ENCODE measurements at regions not wholly inside any gene's neighbourhood (a gene's known extent, or its start where the extent isn't known, plus 50 kb on each side); places are given as distances from the start of the nearest gene placed in this dataset.

DNA sequence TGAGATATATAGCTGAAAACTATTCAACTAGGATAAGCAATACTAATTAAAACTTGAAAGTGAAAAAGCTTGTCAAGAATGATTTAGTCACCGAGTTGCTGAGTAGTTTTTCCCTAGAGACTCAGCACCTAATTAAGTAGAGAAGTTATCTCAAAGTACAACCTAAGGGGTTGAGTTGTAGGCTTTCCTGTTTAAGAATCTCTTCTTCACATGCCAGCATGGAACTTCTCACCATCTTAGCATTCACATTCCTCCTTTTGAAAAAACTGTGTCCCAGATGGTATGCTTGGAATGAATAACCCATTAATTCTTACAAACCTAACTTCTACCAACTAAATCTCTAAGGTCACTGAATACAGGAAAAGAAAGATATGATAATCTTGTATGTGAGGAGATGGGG lies 303.3 kb upstream of the ZC3H12C start:
- no peaks in the 10 kb centered on the region for H4K20me1 ChIP-seq
- H3K27me3 ChIP-seq, result no peaks in the 10 kb centered on the region
- no peak overlapping the region for H3K4me2 ChIP-seq
- no peak overlapping the region for H3K9ac ChIP-seq
- H3K27ac ChIP-seq, result no peak overlapping the region
- peaks cover 0 to 9% (median 0%) of the 10 kb centered on the region in 11 experiments; a peak in 1 of 22 replicates for H3K9me3 ChIP-seq (replicated peaks in 1 of 11)
- TF ChIP-seq Cebpa-rat (IDR thresholded peaks at IDR 0.05), result no peak
- H3K4me1 ChIP-seq, result peaks cover 0 to 18% (median 0%) of the 10 kb centered on the region in 10 experiments; a peak in 3 of 20 replicates
- H3K36me3 ChIP-seq, result no peaks in the 10 kb centered on the region
- no peak overlapping the region for H3K4me3 ChIP-seq

GRCh38 chr11:109791337-109791736 lies 301.9 kb upstream of the ZC3H12C start:
- Histone ChIP-seq H3K4me2 (no peak overlapping the region), H3K4me3 (no peak overlapping the region), H3K36me3 (no peaks in the 10 kb centered on the region), H3K9me3 (replicated peaks in 1 of 11) (peaks cover 0 to 9% (median 0%) of the 10 kb centered on the region in 11 experiments; a peak in 1 of 22 replicates), H3K27ac (no peak overlapping the region), H3K4me1 (peaks cover 0 to 5% (median 0%) of the 10 kb centered on the region in 10 experiments; a peak in 2 of 20 replicates), H4K20me1 (no peaks in the 10 kb centered on the region), H3K9ac (no peak overlapping the region), H3K27me3 (no peaks in the 10 kb centered on the region)
- no peak for TF ChIP-seq Cebpa-rat (IDR thresholded peaks at IDR 0.05)

DNA sequence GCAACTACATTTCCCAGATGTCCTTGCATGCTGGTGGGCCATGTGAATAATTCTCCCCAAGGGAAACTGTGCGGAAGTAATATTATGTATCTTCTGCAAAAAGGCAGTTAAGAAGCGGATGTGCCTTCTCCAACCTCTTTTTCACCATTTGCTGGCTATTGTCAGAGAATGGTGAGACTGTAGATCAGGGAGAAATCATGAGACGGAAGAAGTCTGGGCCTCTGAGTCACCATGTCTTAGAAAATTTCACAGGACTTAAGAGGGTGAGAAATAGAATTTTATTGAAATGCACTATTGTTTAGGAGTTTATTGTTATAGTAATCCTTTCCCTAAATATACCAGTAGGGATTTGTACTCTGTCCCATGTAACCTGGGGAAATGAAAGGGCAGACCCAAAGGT lies 298.7 kb upstream of the ZC3H12C start:
- Histone ChIP-seq H3K4me2 (no peak overlapping the region), H3K9me3 (replicated peaks in 1 of 11) (peaks cover 0 to 9% (median 0%) of the 10 kb centered on the region in 11 experiments; a peak in 1 of 22 replicates), H3K36me3 (no peaks in the 10 kb centered on the region), H3K27me3 (no peaks in the 10 kb centered on the region), H4K20me1 (no peaks in the 10 kb centered on the region), H3K4me1 (peaks cover 0 to 5% (median 0%) of the 10 kb centered on the region in 10 experiments; a peak in 2 of 20 replicates), H3K4me3 (no peak overlapping the region), H3K9ac (no peak overlapping the region), H3K27ac (no peak overlapping the region)
- no peak for TF ChIP-seq Cebpa-rat (IDR thresholded peaks at IDR 0.05)

GRCh38 chr11:109795234-109795633 lies 298.0 kb upstream of the ZC3H12C start:
- Histone ChIP-seq H3K4me1 (peaks cover 0 to 5% (median 0%) of the 10 kb centered on the region in 10 experiments; a peak in 2 of 20 replicates), H3K9ac (no peak overlapping the region), H4K20me1 (no peaks in the 10 kb centered on the region), H3K27me3 (no peaks in the 10 kb centered on the region), H3K36me3 (no peaks in the 10 kb centered on the region), H3K4me3 (no peak overlapping the region), H3K27ac (no peak overlapping the region), H3K9me3 (replicated peaks in 1 of 11) (peaks cover 0 to 2% (median 0%) of the 10 kb centered on the region in 11 experiments; a peak in 1 of 22 replicates), H3K4me2 (no peak overlapping the region)
- no peak for TF ChIP-seq Cebpa-rat (IDR thresholded peaks at IDR 0.05)

DNA sequence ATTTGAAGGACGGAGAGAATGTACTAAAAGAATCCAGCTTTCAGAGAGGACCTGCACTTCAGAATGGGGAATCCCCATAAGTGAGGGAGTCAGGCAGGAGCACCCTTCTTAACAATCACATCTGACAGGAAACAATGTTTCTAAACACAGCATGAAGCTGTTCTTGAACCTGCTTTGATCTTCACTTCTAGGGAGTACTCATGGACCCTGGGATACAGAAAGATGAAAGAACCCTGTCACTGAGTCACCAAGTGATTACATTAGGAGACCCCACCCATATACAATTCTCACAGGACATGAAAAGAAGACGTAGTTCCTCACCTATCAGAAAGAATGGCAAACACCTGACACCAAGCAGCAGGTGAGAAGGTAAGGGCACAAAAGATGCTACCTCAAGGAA lies 296.9 kb upstream of the ZC3H12C start:
- no peaks in the 10 kb centered on the region for H4K20me1 ChIP-seq
- TF ChIP-seq Cebpa-rat (IDR thresholded peaks at IDR 0.05), result no peak
- H3K4me3 ChIP-seq, result no peak overlapping the region
- H3K27me3 ChIP-seq, result no peaks in the 10 kb centered on the region
- no peak overlapping the region for H3K27ac ChIP-seq
- H3K9me3 ChIP-seq (replicated peaks in 1 of 11), result no peaks in the 10 kb centered on the region
- H3K9ac ChIP-seq, result no peak overlapping the region
- no peaks in the 10 kb centered on the region for H3K36me3 ChIP-seq
- H3K4me1 ChIP-seq, result peaks cover 0 to under 1% (median 0%) of the 10 kb centered on the region in 10 experiments; a peak in 2 of 20 replicates
- no peak overlapping the region for H3K4me2 ChIP-seq

GRCh38 chr11:109798521-109798920 lies 294.7 kb upstream of the ZC3H12C start:
- no peak overlapping the region for H3K9ac ChIP-seq
- H3K36me3 ChIP-seq, result no peaks in the 10 kb centered on the region
- no peaks in the 10 kb centered on the region for H4K20me1 ChIP-seq
- TF ChIP-seq Cebpa-rat (IDR thresholded peaks at IDR 0.05), result no peak
- no peak overlapping the region for H3K4me2 ChIP-seq
- no peaks in the 10 kb centered on the region for H3K9me3 ChIP-seq (replicated peaks in 1 of 11)
- H3K4me3 ChIP-seq, result no peak overlapping the region
- no peaks in the 10 kb centered on the region for H3K4me1 ChIP-seq
- H3K27ac ChIP-seq, result no peak overlapping the region
- H3K27me3 ChIP-seq, result no peaks in the 10 kb centered on the region

DNA sequence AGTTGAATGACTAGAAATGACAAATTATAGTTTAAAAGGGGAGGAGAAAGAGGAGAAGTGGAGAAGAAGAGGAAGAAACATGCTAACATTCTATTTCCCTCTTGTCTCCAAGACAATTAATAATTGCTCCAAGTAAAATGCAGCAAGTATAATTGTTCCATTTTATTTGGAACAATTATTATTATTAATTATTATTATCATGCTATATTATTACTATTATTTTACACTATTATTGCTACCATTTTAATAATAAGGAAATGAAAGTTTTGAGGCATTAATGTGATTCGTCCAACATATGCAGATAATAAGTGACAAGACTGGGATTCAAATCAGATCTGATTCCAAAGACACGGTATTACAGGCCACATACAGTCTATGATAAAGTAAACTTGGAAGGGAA lies 293.6 kb upstream of the ZC3H12C start:
- TF ChIP-seq Cebpa-rat (IDR thresholded peaks at IDR 0.05), result no peak
- Histone ChIP-seq H4K20me1 (no peaks in the 10 kb centered on the region), H3K4me3 (no peak overlapping the region), H3K27me3 (no peaks in the 10 kb centered on the region), H3K4me1 (no peaks in the 10 kb centered on the region), H3K9ac (no peak overlapping the region), H3K9me3 (replicated peaks in 1 of 11) (peaks cover 0 to 10% (median 5%) of the 10 kb centered on the region in 11 experiments; a peak in 11 of 22 replicates), H3K27ac (no peak overlapping the region), H3K4me2 (no peak overlapping the region), H3K36me3 (no peaks in the 10 kb centered on the region)

DNA sequence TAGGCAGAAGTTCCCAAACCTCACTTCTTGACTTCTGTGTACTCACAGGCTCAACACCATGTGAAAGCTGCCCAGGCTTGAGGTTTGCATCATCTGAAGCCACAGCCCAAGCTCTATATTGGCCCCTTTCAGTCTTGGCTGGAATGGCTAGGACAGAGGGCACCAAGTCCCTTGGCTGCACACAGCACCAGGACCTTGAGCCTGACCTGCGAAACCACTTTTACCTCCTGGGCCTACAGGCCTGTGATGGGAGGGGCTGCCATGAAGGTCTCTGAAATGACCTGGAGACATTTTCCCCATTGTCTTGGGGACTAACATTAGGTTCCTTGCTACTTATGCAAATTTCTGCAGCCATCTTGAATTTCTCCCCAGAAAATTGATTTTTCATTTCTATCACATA lies 288.3 kb upstream of the ZC3H12C start:
- no peak overlapping the region for H3K4me3 ChIP-seq
- H3K9me3 ChIP-seq (replicated peaks in 1 of 11), result peaks cover 0 to 25% (median 16%) of the 10 kb centered on the region in 11 experiments; a peak in 18 of 22 replicates
- no peaks in the 10 kb centered on the region for H3K27me3 ChIP-seq
- no peak for TF ChIP-seq Cebpa-rat (IDR thresholded peaks at IDR 0.05)
- H3K4me1 ChIP-seq, result peaks cover 0 to 12% (median 0%) of the 10 kb centered on the region in 10 experiments; a peak in 4 of 20 replicates
- no peak overlapping the region for H3K4me2 ChIP-seq
- H3K9ac ChIP-seq, result no peak overlapping the region
- no peak overlapping the region for H3K27ac ChIP-seq
- H4K20me1 ChIP-seq, result no peaks in the 10 kb centered on the region
- no peaks in the 10 kb centered on the region for H3K36me3 ChIP-seq

- H3K4me3 ChIP-seq, result no peak overlapping the region
- no peak overlapping the region for H3K9ac ChIP-seq
- no peak for TF ChIP-seq Cebpa-rat (IDR thresholded peaks at IDR 0.05)
These were observed 287.0 kb upstream of the ZC3H12C start for GRCh38 chr11:109806205-109806604.

DNA sequence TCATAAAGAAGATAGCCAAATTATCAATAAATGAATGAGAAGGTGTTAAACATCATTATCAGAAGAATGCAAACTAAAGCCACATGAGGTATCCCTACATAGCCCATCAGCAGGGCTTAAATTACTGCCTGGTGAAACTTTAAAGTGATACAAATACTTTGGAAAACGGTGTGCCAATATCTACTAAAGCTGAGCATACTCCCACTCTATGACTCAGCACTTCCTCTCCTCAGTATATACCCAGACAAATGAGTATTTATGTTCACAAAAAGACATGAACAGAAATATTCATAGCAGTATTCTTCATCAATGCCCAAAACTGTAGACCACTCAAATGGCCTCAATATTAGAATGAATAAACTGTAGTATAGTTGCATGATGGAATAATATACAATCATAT lies 284.6 kb upstream of the ZC3H12C start:
- H3K4me3 ChIP-seq, result no peak overlapping the region
- no peak overlapping the region for H3K9ac ChIP-seq
- TF ChIP-seq Cebpa-rat (IDR thresholded peaks at IDR 0.05), result no peak
- H3K9me3 ChIP-seq (replicated peaks in 1 of 11), result peaks cover 0 to 25% (median 16%) of the 10 kb centered on the region in 11 experiments; a peak in 18 of 22 replicates
- H3K36me3 ChIP-seq, result no peaks in the 10 kb centered on the region
- peaks cover 0 to 12% (median 0%) of the 10 kb centered on the region in 10 experiments; a peak in 4 of 20 replicates for H3K4me1 ChIP-seq
- peak overlapping the region in 3 of 11 experiments; percentile 5 to 44 (median 42); a peak in 2 of 22 replicates for H3K4me2 ChIP-seq
- H3K27ac ChIP-seq, result no peak overlapping the region
- no peaks in the 10 kb centered on the region for H4K20me1 ChIP-seq
- H3K27me3 ChIP-seq, result no peaks in the 10 kb centered on the region

More at GRCh38 chr11:109806205-109806604, 287.0 kb upstream of the ZC3H12C start:
- no peak overlapping the region for H3K27ac ChIP-seq
- no peak overlapping the region for H3K4me2 ChIP-seq
- no peaks in the 10 kb centered on the region for H4K20me1 ChIP-seq
- H3K27me3 ChIP-seq, result no peaks in the 10 kb centered on the region
- H3K36me3 ChIP-seq, result no peaks in the 10 kb centered on the region
- H3K9me3 ChIP-seq (replicated peaks in 1 of 11), result peaks cover 0 to 25% (median 16%) of the 10 kb centered on the region in 11 experiments; a peak in 18 of 22 replicates
- H3K4me1 ChIP-seq, result peaks cover 0 to 12% (median 0%) of the 10 kb centered on the region in 10 experiments; a peak in 4 of 20 replicates
